Non-pigmented ciliary epithelial cell (primary cell): ENCODE measurements at regions not wholly inside any gene's neighbourhood (a gene's known extent, or its start where the extent isn't known, plus 50 kb on each side); places are given as distances from the start of the nearest gene placed in this dataset.

Source experiments
- DNase-seq: peaks from one replicate; pipeline ENCODE4 v3.0.0-alpha.2; 2010; ENCODE audit warnings: low read depth

DNA sequence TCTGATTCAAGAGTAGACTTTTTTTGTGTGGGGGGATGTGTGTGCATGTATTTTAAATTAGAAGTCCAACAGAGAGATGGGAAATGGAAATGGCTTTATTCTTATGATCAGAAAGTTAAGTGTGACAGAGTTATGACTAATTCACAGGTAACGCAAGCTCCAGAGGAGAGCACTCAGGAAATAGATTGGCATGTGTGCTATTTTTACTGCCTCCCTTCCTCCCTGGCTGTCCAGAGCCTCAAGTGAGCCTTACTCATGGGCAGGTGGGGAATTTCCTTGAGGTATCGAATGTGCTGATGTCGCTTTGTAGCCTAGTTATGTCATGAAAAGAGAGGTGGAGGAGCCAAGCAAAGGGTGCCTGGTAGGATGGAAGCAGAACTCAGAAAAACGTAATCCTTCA, 70.3 kb upstream of the BDNF start:
- no peak for DNase-seq

DNA sequence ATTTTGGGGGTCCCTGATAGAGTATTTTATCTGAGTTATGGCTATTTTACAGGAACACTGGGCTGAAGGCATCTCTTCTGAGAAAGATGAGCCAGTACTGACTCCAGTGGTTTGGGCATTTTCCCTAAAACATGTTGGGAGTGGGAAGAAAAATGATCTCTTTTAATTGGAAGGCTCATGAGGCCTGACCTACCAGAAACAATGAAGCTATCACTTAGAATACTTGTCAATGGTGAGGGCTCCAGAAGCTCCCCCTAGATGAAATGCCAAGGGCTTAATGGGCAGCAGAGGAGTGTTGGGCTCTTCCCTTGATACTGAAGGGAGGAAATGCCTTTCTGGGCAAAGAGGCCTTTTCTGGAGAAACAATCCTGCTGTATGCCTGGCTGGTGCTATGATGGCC, 63.5 kb upstream of the BDNF start:
- DNase-seq: no peak

DNA sequence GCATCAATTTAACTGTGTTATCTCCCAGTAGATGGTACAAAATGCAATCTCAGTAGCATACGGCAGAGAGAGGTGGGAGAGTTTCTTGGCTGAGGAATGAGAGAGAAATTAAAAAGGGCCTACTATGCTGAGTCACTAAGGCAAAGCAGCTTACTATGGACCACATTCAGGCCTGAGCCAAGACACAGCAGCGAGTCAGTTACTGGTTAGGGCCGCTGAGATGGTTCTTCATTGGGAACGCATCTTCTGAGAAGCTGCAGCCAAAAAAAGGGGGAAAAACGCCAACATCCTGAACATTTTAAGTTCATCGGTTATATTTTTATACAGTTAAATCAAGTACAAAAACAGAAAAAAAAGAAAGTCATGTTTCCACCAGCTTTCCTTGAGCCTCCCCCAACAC, 61.1 kb upstream of the BDNF start:
- no peak for DNase-seq

DNA sequence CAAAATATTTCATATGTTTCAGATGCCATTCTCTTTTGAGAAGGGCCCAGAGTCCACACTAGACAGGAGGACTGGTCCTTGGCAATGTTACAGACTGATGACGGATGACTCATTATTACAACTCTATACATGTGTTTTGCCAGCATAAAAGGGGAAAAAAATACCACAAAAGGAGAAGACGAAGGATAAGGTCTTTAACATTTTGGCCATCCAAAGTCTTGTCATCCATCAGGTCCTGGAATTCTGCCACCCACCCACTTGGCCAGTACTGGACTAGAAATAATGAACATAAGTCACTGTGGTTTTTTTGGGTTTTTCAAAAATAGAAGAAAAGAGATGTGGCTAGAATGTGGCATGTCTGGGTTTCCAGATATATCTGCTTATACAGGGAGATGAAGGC, 57.7 kb upstream of the BDNF start:
- DNase-seq: peak; percentile 17

DNA sequence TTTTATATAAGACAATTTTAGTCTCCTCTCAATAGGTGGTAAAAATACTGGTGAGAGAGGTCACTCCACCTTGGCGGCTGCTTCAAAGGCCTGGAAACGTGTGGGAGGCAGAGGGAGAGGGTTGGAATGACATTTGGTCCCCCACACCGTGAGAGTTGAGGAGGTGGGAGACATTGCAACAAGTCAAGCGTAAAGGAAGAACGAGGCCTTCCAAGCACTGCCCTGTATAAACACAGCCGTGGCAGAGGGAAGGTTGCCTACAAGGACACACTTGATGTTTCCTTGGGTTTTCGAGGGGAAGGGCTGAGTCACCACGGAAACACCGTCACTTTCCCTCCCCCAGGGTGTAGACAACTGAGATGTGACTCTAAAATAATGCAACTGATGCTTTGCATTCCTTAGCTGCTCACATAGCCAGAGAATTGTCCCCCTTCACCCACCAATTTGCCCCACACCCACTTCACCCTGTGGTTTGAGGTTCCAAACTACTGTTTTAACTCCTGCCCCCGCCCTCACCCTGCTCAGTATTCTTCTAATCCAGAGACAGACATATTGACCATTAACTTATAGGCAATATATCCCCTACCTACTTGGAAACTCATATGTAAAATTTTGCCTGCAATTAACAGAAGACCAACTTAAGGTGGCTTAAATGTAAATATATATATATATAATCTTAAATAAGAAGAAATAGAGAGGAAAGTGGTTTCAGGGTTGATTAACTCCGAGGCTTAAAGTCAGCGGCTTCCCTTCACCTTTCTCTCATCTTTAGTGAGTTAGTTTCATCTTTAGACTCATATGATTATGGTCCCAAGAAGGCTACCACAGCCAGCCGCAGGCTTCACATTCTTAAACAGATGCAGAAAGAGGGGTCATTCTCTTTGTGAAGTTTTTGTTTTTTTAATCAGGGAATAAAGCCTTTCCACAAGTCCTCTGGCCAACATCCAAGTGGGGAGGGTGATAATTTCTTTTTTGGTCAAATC, 54.1 kb upstream of the BDNF start:
- peak; percentile 73 for DNase-seq
